ENCODE measurements at regions not wholly inside any gene's neighbourhood (a gene's known extent, or its start where the extent isn't known, plus 50 kb on each side); places are given as distances from the start of the nearest gene placed in this dataset.

GRCh38 chr2:34979148-34979547, 1376.4 kb upstream of the CRIM1 start:
- no peak for DNase-seq (ENCODE audit: low read depth)

- DNase-seq (ENCODE audit: low read depth) = no peak
Observed at GRCh38 chr2:34961822-34962221, 1362.7 kb upstream of the FAM98A start.

GRCh38 chr2:34954758-34955157, 1355.7 kb upstream of the FAM98A start:
- no peak for DNase-seq (ENCODE audit: low read depth)

- no peak for DNase-seq (ENCODE audit: low read depth)
Observed at GRCh38 chr2:34950797-34951196, 1351.7 kb upstream of the FAM98A start.

- no peak for DNase-seq (ENCODE audit: low read depth)
Observed at GRCh38 chr2:34949316-34949715, 1350.2 kb upstream of the FAM98A start.

- DNase-seq (ENCODE audit: low read depth) = peak; percentile 33
Observed at GRCh38 chr2:34936089-34936488, 1337.0 kb upstream of the FAM98A start.

GRCh38 chr2:34912084-34912483, 1313.0 kb upstream of the FAM98A start:
- no peak for DNase-seq (ENCODE audit: low read depth)

GRCh38 chr2:34909992-34910705, 1311.0 kb upstream of the FAM98A start:
- DNase-seq (ENCODE audit: low read depth) = no peak

GRCh38 chr2:34907812-34908211, 1308.7 kb upstream of the FAM98A start:
- no peak for DNase-seq (ENCODE audit: low read depth)

GRCh38 chr2:34901739-34902138, 1302.6 kb upstream of the FAM98A start:
- no peak for DNase-seq (ENCODE audit: low read depth)

GRCh38 chr2:34899079-34899478, 1300.0 kb upstream of the FAM98A start:
- DNase-seq (ENCODE audit: low read depth) = peak; percentile 50

- DNase-seq (ENCODE audit: low read depth) = no peak
Observed at GRCh38 chr2:34892766-34893165, 1293.7 kb upstream of the FAM98A start.

GRCh38 chr2:34892256-34892655, 1293.2 kb upstream of the FAM98A start:
- no peak for DNase-seq (ENCODE audit: low read depth)

GRCh38 chr2:34875091-34875745, 1276.1 kb upstream of the FAM98A start:
- no peak for DNase-seq (ENCODE audit: low read depth)

GRCh38 chr2:34853646-34854045, 1254.5 kb upstream of the FAM98A start:
- no peak for DNase-seq (ENCODE audit: low read depth)

- no peak for DNase-seq (ENCODE audit: low read depth)
Observed at GRCh38 chr2:34851804-34852203, 1252.7 kb upstream of the FAM98A start.

- DNase-seq (ENCODE audit: low read depth) = peak; percentile 22
Observed at GRCh38 chr2:34849827-34850226, 1250.7 kb upstream of the FAM98A start.

- no peak for DNase-seq (ENCODE audit: low read depth)
Observed at GRCh38 chr2:34848691-34849090, 1249.6 kb upstream of the FAM98A start.

- DNase-seq (ENCODE audit: low read depth) = no peak
Observed at GRCh38 chr2:34848132-34848531, 1249.0 kb upstream of the FAM98A start.

GRCh38 chr2:34844629-34845028, 1245.5 kb upstream of the FAM98A start:
- no peak for DNase-seq (ENCODE audit: low read depth)

- DNase-seq (ENCODE audit: low read depth) = no peak
Observed at GRCh38 chr2:34838408-34838807, 1239.3 kb upstream of the FAM98A start.

- DNase-seq (ENCODE audit: low read depth) = no peak
Observed at GRCh38 chr2:34836361-34836760, 1237.3 kb upstream of the FAM98A start.

- no peak for DNase-seq (ENCODE audit: low read depth)
Observed at GRCh38 chr2:34831096-34831495, 1232.0 kb upstream of the FAM98A start.

- no peak for DNase-seq (ENCODE audit: low read depth)
Observed at GRCh38 chr2:34828481-34828880, 1229.4 kb upstream of the FAM98A start.
